Right lobe of liver (tissue), 4 donors: ENCODE measurements at regions not wholly inside any gene's neighbourhood (a gene's known extent, or its start where the extent isn't known, plus 50 kb on each side); places are given as distances from the start of the nearest gene placed in this dataset.

Experiments used
- POLR2A ChIP-seq: fragments of 450-650 bp; IDR thresholded peaks from one replicate; pipeline ENCODE4 v1.6.1; 2017; ENCODE audit warnings: antibody characterized with exemption, mild to moderate bottlenecking
- TF ChIP-seq, protein P1 (sequence below), 4 donors: fragments of 200-600 bp in 3 of 4; fragments of 450-650 bp in 1 of 4; IDR thresholded peaks; one replicate each; pipeline versions ENCODE4 v1.5.1 to v1.8.0; 2016 to 2022; ENCODE audit warnings: antibody characterized with exemption in 4 of 4, mild to moderate bottlenecking in 2 of 4
- donor health status: DM: no; HTN: no; CAD: no.
- donor health status: DM: no; HTN: no; CAD: no.
- donor health status: DM: no; HTN: yes; CAD: no.

DNA sequence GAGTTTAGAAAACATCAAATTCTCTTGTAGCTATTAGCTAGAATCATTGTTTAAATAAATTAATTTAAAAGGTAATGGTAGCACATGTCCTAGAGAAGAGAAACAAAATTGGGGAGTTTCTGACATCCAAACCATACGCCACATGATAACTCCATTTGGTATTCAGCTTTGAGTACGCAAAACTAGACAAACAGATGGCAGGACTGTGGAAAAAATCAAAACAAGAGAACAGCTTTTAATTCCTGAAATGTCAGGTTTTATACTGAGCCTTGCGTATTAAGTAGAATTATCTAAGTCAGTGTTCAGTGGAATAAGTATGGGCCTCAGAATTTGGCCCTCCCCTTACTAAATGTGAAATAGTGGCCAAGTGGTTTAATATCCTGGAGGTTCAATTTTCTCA, 82.4 kb upstream of the PDE1A start:
- TF ChIP-seq, protein P1, sequence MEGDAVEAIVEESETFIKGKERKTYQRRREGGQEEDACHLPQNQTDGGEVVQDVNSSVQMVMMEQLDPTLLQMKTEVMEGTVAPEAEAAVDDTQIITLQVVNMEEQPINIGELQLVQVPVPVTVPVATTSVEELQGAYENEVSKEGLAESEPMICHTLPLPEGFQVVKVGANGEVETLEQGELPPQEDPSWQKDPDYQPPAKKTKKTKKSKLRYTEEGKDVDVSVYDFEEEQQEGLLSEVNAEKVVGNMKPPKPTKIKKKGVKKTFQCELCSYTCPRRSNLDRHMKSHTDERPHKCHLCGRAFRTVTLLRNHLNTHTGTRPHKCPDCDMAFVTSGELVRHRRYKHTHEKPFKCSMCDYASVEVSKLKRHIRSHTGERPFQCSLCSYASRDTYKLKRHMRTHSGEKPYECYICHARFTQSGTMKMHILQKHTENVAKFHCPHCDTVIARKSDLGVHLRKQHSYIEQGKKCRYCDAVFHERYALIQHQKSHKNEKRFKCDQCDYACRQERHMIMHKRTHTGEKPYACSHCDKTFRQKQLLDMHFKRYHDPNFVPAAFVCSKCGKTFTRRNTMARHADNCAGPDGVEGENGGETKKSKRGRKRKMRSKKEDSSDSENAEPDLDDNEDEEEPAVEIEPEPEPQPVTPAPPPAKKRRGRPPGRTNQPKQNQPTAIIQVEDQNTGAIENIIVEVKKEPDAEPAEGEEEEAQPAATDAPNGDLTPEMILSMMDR (IDR thresholded peaks at IDR 0.05): no peak
- TF ChIP-seq POLR2A: no peak
